Liver (tissue), 8 donors: ENCODE measurements at regions not wholly inside any gene's neighbourhood (a gene's known extent, or its start where the extent isn't known, plus 50 kb on each side); places are given as distances from the start of the nearest gene placed in this dataset.

Source experiments
- DNase-seq: peaks from one replicate; pipeline ENCODE4 v3.0.0-alpha.2; 2017; ENCODE audit warnings: low spot score
- H3K27ac ChIP-seq, 2 donors: one replicate each; pipeline ENCODE4 v1.7.0; 2013; ENCODE audit warnings: inconsistent platforms in 2 of 2, low read length in 2 of 2, control low read depth in 1 of 2, low read depth in 1 of 2, mild to moderate bottlenecking in 1 of 2
- H3K27me3 ChIP-seq, 4 donors: one replicate each; pipeline versions ENCODE4 v1.6.1 to v1.7.0; 2013; ENCODE audit warnings: low read length in 3 of 4, inconsistent platforms in 1 of 4, mild to moderate bottlenecking in 1 of 4, moderate library complexity in 1 of 4; ENCODE audit not compliant: control insufficient read depth in 4 of 4, insufficient read depth in 4 of 4
- H3K36me3 ChIP-seq, 4 donors: one replicate each; pipeline versions ENCODE4 v1.6.1 to v1.7.0; 2013; ENCODE audit warnings: low read length in 3 of 4, mild to moderate bottlenecking in 3 of 4, low read depth in 1 of 4, moderate library complexity in 1 of 4; ENCODE audit not compliant: control insufficient read depth in 4 of 4, insufficient read depth in 3 of 4
- H3K4me1 ChIP-seq, 4 donors: one replicate each; pipeline versions ENCODE4 v1.6.1 to v1.7.0; 2013; ENCODE audit warnings: low read length in 3 of 4, mild to moderate bottlenecking in 3 of 4, moderate library complexity in 1 of 4; ENCODE audit not compliant: control insufficient read depth in 4 of 4, insufficient read depth in 4 of 4
- H3K4me3 ChIP-seq, 3 donors: one replicate each; pipeline versions ENCODE4 v1.6.1 to v1.7.0; 2013; ENCODE audit warnings: low read length in 3 of 3, control low read depth in 1 of 3, low read depth in 1 of 3, mild to moderate bottlenecking in 1 of 3
- H3K9ac ChIP-seq, 2 donors: one replicate each; pipeline ENCODE4 v1.7.0; 2013; ENCODE audit warnings: low read length in 2 of 2, mild to moderate bottlenecking in 2 of 2, moderate library complexity in 2 of 2, control low read depth in 1 of 2, low read depth in 1 of 2
- H3K9me3 ChIP-seq, 4 donors: one replicate each; pipeline versions ENCODE4 v1.6.1 to v1.7.0; 2013; ENCODE audit warnings: low read length in 3 of 4; ENCODE audit not compliant: control insufficient read depth in 4 of 4
- ATF3 ChIP-seq: IDR thresholded peaks from 2 replicates; pipeline ENCODE4 v1.6.1; 2016; ENCODE audit warnings: antibody characterized with exemption
- CTCF ChIP-seq: fragments of 150-350 bp; IDR thresholded peaks from 2 replicates; pipeline ENCODE4 v1.5.1; 2017; ENCODE audit warnings: improper control_type of control experiment, low read depth, low read length; ENCODE audit not compliant: missing input control
- EGR1 ChIP-seq, 2 donors: IDR thresholded peaks; 2 replicates each; pipeline ENCODE4 v1.6.1; 2016 to 2018; ENCODE audit warnings: antibody characterized with exemption in 2 of 2, low read depth in 2 of 2
- FOXA1 ChIP-seq: IDR thresholded peaks from 2 replicates; pipeline ENCODE4 v1.6.1; 2016; ENCODE audit warnings: antibody characterized with exemption
- FOXA2 ChIP-seq: IDR thresholded peaks from 2 replicates; pipeline ENCODE4 v1.6.1; 2016; ENCODE audit warnings: antibody characterized with exemption
- GABPA ChIP-seq, 2 donors: IDR thresholded peaks in 1 of 2; conservative IDR thresholded peaks in 1 of 2; 2 replicates each; pipeline ENCODE4 v1.6.1; 2016; ENCODE audit warnings: antibody characterized with exemption in 2 of 2, mild to moderate bottlenecking in 1 of 2, moderate library complexity in 1 of 2
- HNF4A ChIP-seq, 2 donors: conservative IDR thresholded peaks; 2 replicates each; pipeline ENCODE4 v1.6.1; 2016; ENCODE audit warnings: antibody characterized with exemption in 2 of 2, mild to moderate bottlenecking in 2 of 2
- HNF4G ChIP-seq: IDR thresholded peaks from 2 replicates; pipeline ENCODE4 v1.6.1; 2016; ENCODE audit warnings: antibody characterized with exemption
- JUND ChIP-seq, 2 donors: IDR thresholded peaks; 2 replicates each; pipeline ENCODE4 v1.6.1; 2016; ENCODE audit warnings: antibody characterized with exemption in 2 of 2
- MAX ChIP-seq: IDR thresholded peaks from 2 replicates; pipeline ENCODE4 v1.6.1; 2016; ENCODE audit warnings: antibody characterized with exemption
- NR2F2 ChIP-seq: IDR thresholded peaks from 2 replicates; pipeline ENCODE4 v1.6.1; 2016; ENCODE audit warnings: antibody characterized with exemption
- RAD21 ChIP-seq, 2 donors: IDR thresholded peaks; 2 replicates each; pipeline ENCODE4 v1.6.1; 2016; ENCODE audit warnings: antibody characterized with exemption in 2 of 2, mild to moderate bottlenecking in 2 of 2
- REST ChIP-seq: IDR thresholded peaks from 2 replicates; pipeline ENCODE4 v1.6.1; 2016; ENCODE audit warnings: antibody characterized with exemption, mild to moderate bottlenecking
- RXRA ChIP-seq, 2 donors: IDR thresholded peaks; 2 replicates each; pipeline ENCODE4 v1.6.1; 2017 to 2018; ENCODE audit warnings: antibody characterized with exemption in 2 of 2, mild to moderate bottlenecking in 1 of 2
- SP1 ChIP-seq: IDR thresholded peaks from 2 replicates; pipeline ENCODE4 v1.6.1; 2018; ENCODE audit warnings: antibody characterized with exemption, mild to moderate bottlenecking
- YY1 ChIP-seq: IDR thresholded peaks from 2 replicates; pipeline ENCODE4 v1.6.1; 2016; ENCODE audit warnings: antibody characterized with exemption, mild to moderate bottlenecking
- ZBTB33 ChIP-seq: IDR thresholded peaks from 2 replicates; pipeline ENCODE4 v1.6.1; 2016; ENCODE audit warnings: antibody characterized with exemption
- WGBS: extraction: QIAGEN DNeasy Blood & Tissue Kit; methylation state at CpG from one replicate; pipeline ENCODE4 v1.1.7; 2013; 5-methylcytosine and 5-hydroxymethylcytosine counted together
- donor health status: healthy.
- donor health status: healthy.
- donor health status: healthy.
- donor health status: healthy.
- donor health status: healthy.

- Histone ChIP-seq H3K4me1 (no peaks in the 10 kb centered on the region), H3K9me3 (no peaks in the 10 kb centered on the region), H3K27me3 (no peaks in the 10 kb centered on the region), H3K27ac (no peak overlapping the region), H3K36me3 (no peaks in the 10 kb centered on the region), H3K4me3 (no peak overlapping the region), H3K9ac (no peak overlapping the region)
- no peak for DNase-seq
- TF ChIP-seq RAD21 (IDR thresholded peaks at IDR 0.05) (peak in 1 of 2 donors; percentile 45), EGR1 (IDR thresholded peaks at IDR 0.05; ENCODE audit: low read depth in 2 of 2) (no peak), MAX (no peak), FOXA2 (no peak)
Measured at GRCh38 chr22:47580121-47580520, 817.7 kb downstream of the TBC1D22A start.

GRCh38 chr22:47576908-47577307 is 814.5 kb downstream of the TBC1D22A start:
- no peak overlapping the region for H3K9ac ChIP-seq
- 81% methylated on average over 3 of the region's 3 CpGs for WGBS
- no peaks in the 10 kb centered on the region for H3K27me3 ChIP-seq
- H3K36me3 ChIP-seq = no peaks in the 10 kb centered on the region
- H3K4me3 ChIP-seq = no peak overlapping the region
- H3K27ac ChIP-seq = no peak overlapping the region
- no peak for DNase-seq
- no peak for TF ChIP-seq EGR1 (IDR thresholded peaks at IDR 0.05; ENCODE audit: low read depth in 2 of 2)
- no peak for TF ChIP-seq RXRA (IDR thresholded peaks at IDR 0.05)
- TF ChIP-seq FOXA1 = no peak
- no peak for TF ChIP-seq RAD21 (IDR thresholded peaks at IDR 0.05)
- no peak for TF ChIP-seq GABPA (IDR thresholded peaks at IDR 0.05 in 1 of 2, conservative IDR thresholded peaks at IDR 0.05 in 1 of 2)
- no peak for TF ChIP-seq HNF4A (conservative IDR thresholded peaks at IDR 0.05)
- TF ChIP-seq HNF4G = no peak
- TF ChIP-seq ATF3 = no peak
- TF ChIP-seq NR2F2 = no peak
- TF ChIP-seq ZBTB33 = no peak
- no peak for TF ChIP-seq CTCF
- TF ChIP-seq MAX = no peak
- TF ChIP-seq REST = no peak
- TF ChIP-seq SP1 = no peak
- TF ChIP-seq JUND (IDR thresholded peaks at IDR 0.05) = no peak
- no peak for TF ChIP-seq FOXA2
- TF ChIP-seq YY1 = no peak
- H3K4me1 ChIP-seq = no peaks in the 10 kb centered on the region
- no peaks in the 10 kb centered on the region for H3K9me3 ChIP-seq
